ENCODE measurements at regions not wholly inside any gene's neighbourhood (a gene's known extent, or its start where the extent isn't known, plus 50 kb on each side); places are given as distances from the start of the nearest gene placed in this dataset.

DNA sequence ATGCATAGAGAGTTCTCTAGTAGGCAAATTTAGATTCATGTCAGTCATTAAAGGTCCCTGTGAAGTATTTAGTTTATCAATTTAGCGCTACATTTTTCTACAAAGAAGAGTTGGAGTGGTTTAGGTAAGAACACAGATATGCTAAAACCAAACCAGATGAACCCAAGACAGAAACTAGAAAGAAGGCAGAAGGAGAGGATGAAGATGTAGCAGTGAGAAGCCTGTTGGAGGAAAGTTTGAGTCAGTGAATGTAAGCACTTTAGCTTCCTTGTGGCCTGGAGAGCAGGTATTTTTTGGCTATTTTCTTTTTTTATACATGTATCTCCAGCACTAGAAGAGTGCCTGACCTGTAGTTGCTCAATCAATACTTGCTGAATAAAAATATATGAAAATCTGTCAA lies 223.7 kb downstream of the KCNRG start:
- TF ChIP-seq, protein P1, sequence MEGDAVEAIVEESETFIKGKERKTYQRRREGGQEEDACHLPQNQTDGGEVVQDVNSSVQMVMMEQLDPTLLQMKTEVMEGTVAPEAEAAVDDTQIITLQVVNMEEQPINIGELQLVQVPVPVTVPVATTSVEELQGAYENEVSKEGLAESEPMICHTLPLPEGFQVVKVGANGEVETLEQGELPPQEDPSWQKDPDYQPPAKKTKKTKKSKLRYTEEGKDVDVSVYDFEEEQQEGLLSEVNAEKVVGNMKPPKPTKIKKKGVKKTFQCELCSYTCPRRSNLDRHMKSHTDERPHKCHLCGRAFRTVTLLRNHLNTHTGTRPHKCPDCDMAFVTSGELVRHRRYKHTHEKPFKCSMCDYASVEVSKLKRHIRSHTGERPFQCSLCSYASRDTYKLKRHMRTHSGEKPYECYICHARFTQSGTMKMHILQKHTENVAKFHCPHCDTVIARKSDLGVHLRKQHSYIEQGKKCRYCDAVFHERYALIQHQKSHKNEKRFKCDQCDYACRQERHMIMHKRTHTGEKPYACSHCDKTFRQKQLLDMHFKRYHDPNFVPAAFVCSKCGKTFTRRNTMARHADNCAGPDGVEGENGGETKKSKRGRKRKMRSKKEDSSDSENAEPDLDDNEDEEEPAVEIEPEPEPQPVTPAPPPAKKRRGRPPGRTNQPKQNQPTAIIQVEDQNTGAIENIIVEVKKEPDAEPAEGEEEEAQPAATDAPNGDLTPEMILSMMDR (IDR thresholded peaks at IDR 0.05) = no peak
- TF ChIP-seq POLR2A (IDR thresholded peaks at IDR 0.05) = no peak
- TF ChIP-seq POLR2AphosphoS5 (IDR thresholded peaks at IDR 0.05; ENCODE audit: insufficient read depth in 1 of 2, low read depth in 1 of 2) = no peak

Measured in vagina (tissue), 2 donors.